ENCODE measurements at regions not wholly inside any gene's neighbourhood (a gene's known extent, or its start where the extent isn't known, plus 50 kb on each side); places are given as distances from the start of the nearest gene placed in this dataset.

GRCh38 chr12:24307716-24308335 is 358.4 kb upstream of the SOX5 start:
- intact Hi-C loops (cut with DNase I): no loop called here
- Histone ChIP-seq H3K27me3 (no peaks in the 10 kb centered on the region), H3K4me1 (no peaks in the 10 kb centered on the region), H3K9me3 (no peaks in the 10 kb centered on the region), H3K4me3 (no peak overlapping the region), H3K27ac (no peak overlapping the region), H3K36me3 (no peaks in the 10 kb centered on the region)
- WGBS, 2 donors: 85 to 87% methylated on average over 6 of the region's 6 CpGs
- TF ChIP-seq POLR2A (IDR thresholded peaks at IDR 0.05) (no peak), CTCF (IDR thresholded peaks at IDR 0.05) (no peak)
- no peak for DNase-seq

GRCh38 chr12:24307153-24307552 is 357.7 kb upstream of the SOX5 start:
- intact Hi-C loops (cut with DNase I): no loop called here
- Histone ChIP-seq H3K27me3 (no peaks in the 10 kb centered on the region), H3K9me3 (no peaks in the 10 kb centered on the region), H3K36me3 (no peaks in the 10 kb centered on the region), H3K4me1 (no peaks in the 10 kb centered on the region), H3K27ac (no peak overlapping the region), H3K4me3 (no peak overlapping the region)
- no peak for DNase-seq
- TF ChIP-seq POLR2A (IDR thresholded peaks at IDR 0.05) (no peak), CTCF (IDR thresholded peaks at IDR 0.05) (no peak)
- whole genome bisulfite sequencing, 2 donors: 37 to 50% methylated on average over 2 to 3 of the region's 3 CpGs

- intact Hi-C loops (cut with DNase I): no loop called here
- no peak for TF ChIP-seq CTCF (IDR thresholded peaks at IDR 0.05)
- TF ChIP-seq POLR2A (IDR thresholded peaks at IDR 0.05): no peak
- no peak for DNase-seq
Observed at GRCh38 chr12:24306001-24306400, 356.5 kb upstream of the SOX5 start.

GRCh38 chr12:24304285-24304684 is 354.8 kb upstream of the SOX5 start:
- no peaks in the 10 kb centered on the region for H3K36me3 ChIP-seq
- no peaks in the 10 kb centered on the region for H3K27me3 ChIP-seq
- TF ChIP-seq POLR2A (IDR thresholded peaks at IDR 0.05) (no peak), CTCF (IDR thresholded peaks at IDR 0.05) (no peak)
- WGBS, 2 donors: 91 to 94% methylated on average over 4 of the region's 4 CpGs
- H3K4me3 ChIP-seq: no peak overlapping the region
- no peaks in the 10 kb centered on the region for H3K9me3 ChIP-seq
- no peaks in the 10 kb centered on the region for H3K4me1 ChIP-seq
- H3K27ac ChIP-seq: no peak overlapping the region
- intact Hi-C loops (cut with DNase I): no loop called here
- DNase-seq: no peak

More at GRCh38 chr12:24306001-24306400, 356.5 kb upstream of the SOX5 start:
- no peaks in the 10 kb centered on the region for H3K36me3 ChIP-seq
- H3K4me1 ChIP-seq: no peaks in the 10 kb centered on the region
- no peak overlapping the region for H3K4me3 ChIP-seq
- no peaks in the 10 kb centered on the region for H3K27me3 ChIP-seq
- no peak overlapping the region for H3K27ac ChIP-seq
- H3K9me3 ChIP-seq: no peaks in the 10 kb centered on the region
- WGBS, 2 donors: 50 to 56% methylated on average over 5 to 6 of the region's 6 CpGs

GRCh38 chr12:24302708-24303107 is 353.2 kb upstream of the SOX5 start:
- 85 to 100% methylated on average over 1 of the region's 1 CpG for WGBS, 2 donors
- no peak for DNase-seq
- intact Hi-C loops (cut with DNase I): no loop called here
- Histone ChIP-seq H3K36me3 (no peaks in the 10 kb centered on the region), H3K4me3 (no peak overlapping the region), H3K27me3 (no peaks in the 10 kb centered on the region), H3K4me1 (no peaks in the 10 kb centered on the region), H3K27ac (no peak overlapping the region), H3K9me3 (no peaks in the 10 kb centered on the region)
- TF ChIP-seq CTCF (IDR thresholded peaks at IDR 0.05) (no peak), POLR2A (IDR thresholded peaks at IDR 0.05) (no peak)
